Cardiac fibroblast (primary cell): ENCODE measurements at regions not wholly inside any gene's neighbourhood (a gene's known extent, or its start where the extent isn't known, plus 50 kb on each side); places are given as distances from the start of the nearest gene placed in this dataset.
A peak's percentile ranks its signal among the peaks of the same experiment; 100 is the strongest.

ENCODE experiments used
- DNase-seq, 2 donors: peaks; one replicate each; pipeline versions ENCODE4 v3.0.0 to v3.0.0-alpha.2; 2010; ENCODE audit warnings: low read depth in 2 of 2
- H3K4me3 ChIP-seq, 2 donors: replicated peaks in 1 of 2; 1 replicate in 1 of 2; 2 replicates in 1 of 2; pipeline ENCODE4 v1.5.1; 2011; ENCODE audit warnings: low read depth in 2 of 2, low read length in 2 of 2, mild to moderate bottlenecking in 2 of 2, moderate library complexity in 1 of 2
- TF ChIP-seq, protein P1 (sequence below): IDR thresholded peaks from one replicate; pipeline ENCODE4 v1.5.1; 2011; ENCODE audit warnings: low read depth, mild to moderate bottlenecking, low read length, inconsistent platforms

DNA sequence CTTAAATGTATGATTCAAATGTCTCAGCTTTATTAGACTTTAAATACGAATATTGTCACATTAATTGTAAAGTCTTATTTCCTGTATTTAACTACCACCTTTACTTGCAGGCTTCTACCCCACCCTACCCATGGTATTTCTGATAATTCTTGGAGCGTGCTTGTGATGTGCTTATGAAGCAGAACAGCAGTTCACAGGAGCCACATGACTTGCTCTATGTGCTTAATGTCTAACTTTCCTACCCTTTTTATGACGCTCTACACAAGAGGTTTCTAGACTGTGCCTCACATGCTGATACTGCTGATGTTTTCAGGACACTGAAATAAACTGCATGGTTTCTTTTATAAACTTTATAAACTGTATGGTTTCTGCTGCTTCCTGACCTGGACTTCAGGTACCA lies 553.5 kb upstream of the CCDC54 start:
- TF ChIP-seq, protein P1, sequence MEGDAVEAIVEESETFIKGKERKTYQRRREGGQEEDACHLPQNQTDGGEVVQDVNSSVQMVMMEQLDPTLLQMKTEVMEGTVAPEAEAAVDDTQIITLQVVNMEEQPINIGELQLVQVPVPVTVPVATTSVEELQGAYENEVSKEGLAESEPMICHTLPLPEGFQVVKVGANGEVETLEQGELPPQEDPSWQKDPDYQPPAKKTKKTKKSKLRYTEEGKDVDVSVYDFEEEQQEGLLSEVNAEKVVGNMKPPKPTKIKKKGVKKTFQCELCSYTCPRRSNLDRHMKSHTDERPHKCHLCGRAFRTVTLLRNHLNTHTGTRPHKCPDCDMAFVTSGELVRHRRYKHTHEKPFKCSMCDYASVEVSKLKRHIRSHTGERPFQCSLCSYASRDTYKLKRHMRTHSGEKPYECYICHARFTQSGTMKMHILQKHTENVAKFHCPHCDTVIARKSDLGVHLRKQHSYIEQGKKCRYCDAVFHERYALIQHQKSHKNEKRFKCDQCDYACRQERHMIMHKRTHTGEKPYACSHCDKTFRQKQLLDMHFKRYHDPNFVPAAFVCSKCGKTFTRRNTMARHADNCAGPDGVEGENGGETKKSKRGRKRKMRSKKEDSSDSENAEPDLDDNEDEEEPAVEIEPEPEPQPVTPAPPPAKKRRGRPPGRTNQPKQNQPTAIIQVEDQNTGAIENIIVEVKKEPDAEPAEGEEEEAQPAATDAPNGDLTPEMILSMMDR, result no peak
- no peak for DNase-seq
- no peak overlapping the region for H3K4me3 ChIP-seq

DNA sequence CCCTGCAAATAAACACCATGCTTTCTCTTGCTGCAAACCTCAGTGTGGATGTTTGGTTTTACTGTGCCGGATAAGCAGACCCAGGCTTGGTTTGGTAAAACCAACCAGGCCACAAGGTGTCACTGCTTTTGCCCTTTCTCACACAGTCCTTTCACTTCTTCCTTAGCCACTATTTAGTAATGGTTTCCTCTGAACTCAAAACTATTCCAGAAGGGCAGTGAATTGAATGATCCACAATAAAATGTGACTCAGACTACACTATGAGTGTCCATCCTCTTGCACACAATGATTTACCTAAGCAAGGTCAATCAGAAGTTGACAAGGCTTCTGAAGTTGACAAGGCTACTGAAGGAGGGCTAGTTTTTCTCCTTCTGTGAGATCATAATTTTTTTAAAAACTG lies 552.4 kb upstream of the CCDC54 start:
- DNase-seq, result peak; percentile 48 to 71
- TF ChIP-seq, protein P1, result peak; percentile 46
- H3K4me3 ChIP-seq, result no peak overlapping the region

DNA sequence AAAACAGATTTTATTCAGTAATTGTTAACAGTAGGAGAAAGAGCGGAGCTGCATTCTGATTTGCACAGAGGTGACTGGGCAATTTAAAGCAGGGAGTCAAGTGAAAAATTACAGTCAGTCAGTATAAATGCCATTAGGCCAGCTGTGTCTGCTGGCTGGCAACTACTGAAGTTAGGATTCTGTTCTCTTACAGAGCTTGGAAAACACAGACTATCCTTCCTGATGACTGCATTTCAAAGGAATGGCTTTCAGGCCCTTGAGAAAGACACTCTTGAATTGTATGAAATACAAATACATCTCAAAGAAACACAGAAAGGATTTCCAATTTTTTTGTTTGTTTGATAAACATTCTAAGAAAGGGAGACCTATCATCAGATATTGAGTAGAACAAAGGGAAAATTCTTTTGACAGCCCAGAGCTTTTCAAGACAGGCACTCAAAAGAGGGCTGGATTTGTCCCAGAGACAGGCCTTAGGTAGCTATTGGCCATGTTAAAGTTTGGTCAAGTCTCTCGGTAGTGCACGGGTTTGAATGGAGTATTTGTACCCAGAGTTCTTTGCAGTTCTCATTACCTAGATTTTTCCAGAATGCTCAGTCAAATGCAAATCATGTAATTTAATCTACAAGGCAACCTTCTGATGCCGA lies 551.2 kb upstream of the CCDC54 start:
- peak; percentile 76 to 85 for DNase-seq
- TF ChIP-seq, protein P1, result no peak
- no peak overlapping the region for H3K4me3 ChIP-seq

DNA sequence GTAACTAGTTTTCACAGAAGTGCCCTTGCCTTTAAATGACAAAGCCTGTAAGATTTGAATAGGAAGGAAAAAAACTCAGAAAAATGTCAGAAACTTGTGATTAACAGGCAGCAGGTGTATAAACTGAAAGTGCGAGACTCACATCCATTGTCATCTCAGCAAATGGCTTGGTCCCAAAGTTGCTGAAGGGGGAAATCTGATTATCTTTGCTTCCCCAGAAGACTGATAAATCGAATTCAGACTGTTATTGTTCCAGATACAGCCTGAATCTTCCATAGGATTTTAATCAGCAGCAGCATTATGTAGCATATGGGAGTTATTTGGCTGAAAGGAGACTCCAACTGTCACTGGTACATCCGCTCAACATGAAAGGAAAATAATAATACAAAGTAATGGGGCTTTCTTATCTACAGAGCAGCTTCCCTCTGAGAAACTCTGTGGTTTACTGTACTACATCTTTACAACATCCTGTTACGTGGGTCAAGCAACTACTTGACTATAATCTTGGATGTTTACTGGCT lies 550.4 kb upstream of the CCDC54 start:
- DNase-seq, result peak; percentile 48 to 70
- TF ChIP-seq, protein P1, result no peak
- H3K4me3 ChIP-seq, result no peak overlapping the region

DNA sequence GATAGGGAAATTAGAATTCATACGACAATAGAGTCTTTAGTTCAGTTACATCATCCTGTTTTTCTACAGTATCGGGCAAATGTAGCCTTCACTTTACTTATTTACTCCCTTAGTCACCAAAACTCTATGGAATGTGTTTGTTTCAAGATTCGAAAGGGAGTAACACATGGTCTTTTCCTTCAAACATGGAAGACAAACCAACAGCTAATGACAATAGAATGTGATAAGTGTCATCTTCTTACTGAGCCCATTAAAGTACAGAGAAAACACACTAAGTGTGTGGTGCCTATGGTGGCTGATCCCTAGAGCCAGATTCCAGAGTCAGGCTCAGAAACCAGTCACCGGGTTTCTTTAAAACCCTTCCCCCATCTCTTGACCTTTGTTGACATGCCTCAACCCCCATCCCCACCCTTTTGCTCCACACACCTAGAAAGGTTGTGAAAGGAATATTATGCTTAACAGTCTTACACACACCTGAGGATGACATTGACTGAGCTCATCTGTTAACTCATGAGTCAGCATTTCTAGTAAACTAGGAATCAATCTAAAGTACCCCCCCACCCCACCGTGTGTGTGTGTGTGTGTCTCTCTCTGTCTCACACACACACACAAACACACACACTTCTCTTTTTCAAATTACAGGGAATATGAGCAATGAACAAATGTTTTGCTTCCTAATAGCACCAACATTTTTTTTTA lies 549.6 kb upstream of the CCDC54 start:
- TF ChIP-seq, protein P1, result no peak
- peak; percentile 49 to 78 for DNase-seq
- no peak overlapping the region for H3K4me3 ChIP-seq

DNA sequence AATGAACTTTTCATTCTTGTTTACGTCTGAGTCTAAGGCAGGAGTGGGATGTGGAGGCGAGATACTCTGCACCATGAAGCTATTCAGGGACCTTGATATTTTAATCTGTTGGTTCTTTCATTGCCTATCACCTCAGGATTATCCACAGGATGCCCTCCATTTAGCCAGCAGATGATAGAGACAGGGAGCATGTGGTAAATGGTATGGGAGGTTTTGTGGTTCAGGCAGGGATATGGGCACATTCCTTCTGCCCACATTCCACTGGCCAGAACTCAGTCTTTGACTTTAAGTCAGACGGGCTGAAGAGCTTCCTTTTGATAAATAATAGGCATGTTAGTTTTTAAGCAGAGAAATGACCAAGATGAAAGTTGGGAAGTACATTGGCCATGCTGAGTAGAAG lies 548.0 kb upstream of the CCDC54 start:
- peak; percentile 34 to 40 for DNase-seq
- no peak overlapping the region for H3K4me3 ChIP-seq
- TF ChIP-seq, protein P1, result no peak
